ENCODE measurements at regions not wholly inside any gene's neighbourhood (a gene's known extent, or its start where the extent isn't known, plus 50 kb on each side); places are given as distances from the start of the nearest gene placed in this dataset.

GRCh38 chr2:122515731-122516290 lies 760.4 kb downstream of the TSN start:
- DNase-seq (no peak), ATAC-seq (ENCODE audit: low read depth) (no peak)
- Mint-ChIP-seq H3K9me3 (no peaks in the 10 kb centered on the region), H3K36me3 (no peaks in the 10 kb centered on the region), H3K4me1 (no peaks in the 10 kb centered on the region), H3K4me3 (no peak overlapping the region), H3K27ac (no peak overlapping the region), H3K27me3 (no peaks in the 10 kb centered on the region)
- POLR2A ChIA-PET: no interaction called here

GRCh38 chr2:122516775-122517174 lies 761.3 kb downstream of the TSN start:
- no peaks in the 10 kb centered on the region for H3K9me3 Mint-ChIP-seq
- ATAC-seq (ENCODE audit: low read depth) (no peak), DNase-seq (no peak)
- no peaks in the 10 kb centered on the region for H3K27me3 Mint-ChIP-seq
- no peaks in the 10 kb centered on the region for H3K4me1 Mint-ChIP-seq
- POLR2A ChIA-PET: no interaction called here
- no peak overlapping the region for H3K27ac Mint-ChIP-seq
- H3K36me3 Mint-ChIP-seq: no peaks in the 10 kb centered on the region
- no peak overlapping the region for H3K4me3 Mint-ChIP-seq

GRCh38 chr2:122519366-122519765 lies 763.9 kb downstream of the TSN start:
- Mint-ChIP-seq H3K27ac (no peak overlapping the region), H3K4me3 (no peak overlapping the region), H3K9me3 (no peaks in the 10 kb centered on the region), H3K36me3 (no peaks in the 10 kb centered on the region), H3K4me1 (no peaks in the 10 kb centered on the region), H3K27me3 (no peaks in the 10 kb centered on the region)
- DNase-seq: no peak
- POLR2A ChIA-PET: no interaction called here
- no peak for ATAC-seq (ENCODE audit: low read depth)

GRCh38 chr2:122519821-122520611 lies 764.6 kb downstream of the TSN start:
- ATAC-seq (ENCODE audit: low read depth) (no peak), DNase-seq (no peak)
- H3K4me3 Mint-ChIP-seq: no peak overlapping the region
- no peak overlapping the region for H3K27ac Mint-ChIP-seq
- no peaks in the 10 kb centered on the region for H3K36me3 Mint-ChIP-seq
- H3K27me3 Mint-ChIP-seq: no peaks in the 10 kb centered on the region
- no peaks in the 10 kb centered on the region for H3K4me1 Mint-ChIP-seq
- POLR2A ChIA-PET: no interaction called here
- no peaks in the 10 kb centered on the region for H3K9me3 Mint-ChIP-seq

- no peak overlapping the region for H3K4me3 Mint-ChIP-seq
- POLR2A ChIA-PET: no interaction called here
- no peak for DNase-seq
- no peak overlapping the region for H3K27ac Mint-ChIP-seq
- no peaks in the 10 kb centered on the region for H3K4me1 Mint-ChIP-seq
- H3K36me3 Mint-ChIP-seq: no peaks in the 10 kb centered on the region
- no peaks in the 10 kb centered on the region for H3K9me3 Mint-ChIP-seq
- ATAC-seq (ENCODE audit: low read depth): no peak
- no peaks in the 10 kb centered on the region for H3K27me3 Mint-ChIP-seq
Measured at GRCh38 chr2:122523143-122523542, 767.7 kb downstream of the TSN start.

- no peak for DNase-seq
- Mint-ChIP-seq H3K4me3 (no peak overlapping the region), H3K9me3 (no peaks in the 10 kb centered on the region), H3K36me3 (no peaks in the 10 kb centered on the region), H3K4me1 (no peaks in the 10 kb centered on the region), H3K27me3 (no peaks in the 10 kb centered on the region), H3K27ac (no peak overlapping the region)
- POLR2A ChIA-PET: no interaction called here
- ATAC-seq (ENCODE audit: low read depth): no peak
Measured at GRCh38 chr2:122523981-122524380, 768.5 kb downstream of the TSN start.

- H3K27me3 Mint-ChIP-seq: no peaks in the 10 kb centered on the region
- ATAC-seq (ENCODE audit: low read depth) (no peak), DNase-seq (no peak)
- no peak overlapping the region for H3K27ac Mint-ChIP-seq
- no peaks in the 10 kb centered on the region for H3K4me1 Mint-ChIP-seq
- H3K36me3 Mint-ChIP-seq: no peaks in the 10 kb centered on the region
- POLR2A ChIA-PET: no interaction called here
- no peaks in the 10 kb centered on the region for H3K9me3 Mint-ChIP-seq
- H3K4me3 Mint-ChIP-seq: no peak overlapping the region
Measured at GRCh38 chr2:122525336-122525735, 769.9 kb downstream of the TSN start.

GRCh38 chr2:122528061-122528460 lies 772.6 kb downstream of the TSN start:
- POLR2A ChIA-PET: no interaction called here
- Mint-ChIP-seq H3K27ac (no peak overlapping the region), H3K4me1 (no peaks in the 10 kb centered on the region), H3K27me3 (no peaks in the 10 kb centered on the region), H3K36me3 (no peaks in the 10 kb centered on the region), H3K4me3 (no peak overlapping the region), H3K9me3 (no peaks in the 10 kb centered on the region)
- no peak for ATAC-seq (ENCODE audit: low read depth)
- DNase-seq: no peak

GRCh38 chr2:122528958-122529705 lies 773.7 kb downstream of the TSN start:
- H3K4me1 Mint-ChIP-seq: no peaks in the 10 kb centered on the region
- no peaks in the 10 kb centered on the region for H3K36me3 Mint-ChIP-seq
- H3K27me3 Mint-ChIP-seq: no peaks in the 10 kb centered on the region

GRCh38 chr2:122530814-122531213 lies 775.4 kb downstream of the TSN start:
- no peak overlapping the region for H3K27ac Mint-ChIP-seq
- POLR2A ChIA-PET: no interaction called here
- no peaks in the 10 kb centered on the region for H3K4me1 Mint-ChIP-seq
- no peaks in the 10 kb centered on the region for H3K9me3 Mint-ChIP-seq
- ATAC-seq (ENCODE audit: low read depth) (no peak), DNase-seq (no peak)
- H3K36me3 Mint-ChIP-seq: no peaks in the 10 kb centered on the region
- no peak overlapping the region for H3K4me3 Mint-ChIP-seq
- no peaks in the 10 kb centered on the region for H3K27me3 Mint-ChIP-seq

More at GRCh38 chr2:122528958-122529705, 773.7 kb downstream of the TSN start:
- ATAC-seq (ENCODE audit: low read depth) (no peak), DNase-seq (no peak)
- H3K9me3 Mint-ChIP-seq: no peaks in the 10 kb centered on the region
- POLR2A ChIA-PET: no interaction called here
- no peak overlapping the region for H3K27ac Mint-ChIP-seq
- no peak overlapping the region for H3K4me3 Mint-ChIP-seq

GRCh38 chr2:122531290-122532071 lies 776.0 kb downstream of the TSN start:
- Mint-ChIP-seq H3K4me1 (no peaks in the 10 kb centered on the region), H3K36me3 (no peaks in the 10 kb centered on the region), H3K27me3 (no peaks in the 10 kb centered on the region), H3K27ac (no peak overlapping the region), H3K9me3 (no peaks in the 10 kb centered on the region), H3K4me3 (no peak overlapping the region)
- no peak for DNase-seq
- ATAC-seq (ENCODE audit: low read depth): no peak
- POLR2A ChIA-PET: no interaction called here

- ATAC-seq (ENCODE audit: low read depth): no peak
- Mint-ChIP-seq H3K36me3 (no peaks in the 10 kb centered on the region), H3K4me3 (no peak overlapping the region)
Measured at GRCh38 chr2:122532072-122532344, 776.6 kb downstream of the TSN start.

GRCh38 chr2:122532481-122532880 lies 777.0 kb downstream of the TSN start:
- ATAC-seq (ENCODE audit: low read depth) (no peak), DNase-seq (no peak)
- H3K27me3 Mint-ChIP-seq: no peaks in the 10 kb centered on the region
- no peak overlapping the region for H3K4me3 Mint-ChIP-seq
- no peaks in the 10 kb centered on the region for H3K4me1 Mint-ChIP-seq
- H3K9me3 Mint-ChIP-seq: no peaks in the 10 kb centered on the region
- POLR2A ChIA-PET: no interaction called here
- H3K27ac Mint-ChIP-seq: no peak overlapping the region
- H3K36me3 Mint-ChIP-seq: no peaks in the 10 kb centered on the region

More at GRCh38 chr2:122532072-122532344, 776.6 kb downstream of the TSN start:
- Mint-ChIP-seq H3K9me3 (no peaks in the 10 kb centered on the region), H3K27ac (no peak overlapping the region), H3K4me1 (no peaks in the 10 kb centered on the region), H3K27me3 (no peaks in the 10 kb centered on the region)
- POLR2A ChIA-PET: no interaction called here
- no peak for DNase-seq
